GM19035 (cell line): ENCODE measurements at regions not wholly inside any gene's neighbourhood (a gene's known extent, or its start where the extent isn't known, plus 50 kb on each side); places are given as distances from the start of the nearest gene placed in this dataset.
"Not testable (repeated sequence)": the region's sequence is repeated elsewhere in the genome, so short reads cannot be mapped to it uniquely, and the experiment has no call there.

Source experiments
- ATAC-seq: cut with Tn5 transposase; IDR thresholded peaks from one replicate; pipeline ENCODE4 v1.9.1; 2021; ENCODE audit not compliant: unreplicated experiment

DNA sequence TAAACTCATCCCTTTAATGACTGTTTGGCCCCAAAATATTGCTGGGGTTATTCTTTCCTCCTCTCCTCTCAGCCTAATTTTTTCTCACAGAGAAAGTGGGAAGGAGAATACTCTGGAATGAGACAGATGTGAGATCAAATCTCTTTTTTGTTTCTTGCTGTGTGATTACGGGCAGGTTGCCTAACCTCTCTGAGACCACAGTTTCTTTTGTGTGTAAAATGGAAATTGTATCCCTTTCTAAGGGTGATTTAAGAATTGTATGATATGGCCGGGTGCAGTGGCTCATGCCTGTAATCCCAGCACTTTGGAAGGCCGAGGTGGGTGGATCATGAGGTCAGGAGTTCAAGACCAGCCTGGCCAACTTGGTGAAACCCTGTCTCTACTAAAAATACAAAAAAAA lies 111.5 kb upstream of the MRPS22 start:
- ATAC-seq: not testable (repeated sequence)

DNA sequence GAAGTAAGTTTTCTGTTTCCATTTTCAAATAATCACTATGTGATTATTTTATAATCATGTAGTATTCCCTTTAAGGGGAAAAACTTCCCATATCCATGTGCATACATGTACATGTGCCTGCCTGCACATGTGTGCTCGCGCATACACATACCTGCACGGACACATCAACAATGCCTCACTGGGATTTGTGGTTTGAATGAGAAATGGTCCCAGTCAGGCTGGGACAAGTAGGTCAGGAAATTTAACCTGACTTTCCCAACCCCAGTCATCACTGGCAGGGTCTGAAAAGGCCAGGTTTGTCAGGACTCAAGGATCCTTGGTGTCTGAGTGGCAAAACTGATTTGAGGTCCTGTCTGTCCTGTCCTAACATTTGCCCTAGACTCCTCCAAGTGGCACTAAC lies 109.3 kb upstream of the MRPS22 start:
- ATAC-seq: no peak

DNA sequence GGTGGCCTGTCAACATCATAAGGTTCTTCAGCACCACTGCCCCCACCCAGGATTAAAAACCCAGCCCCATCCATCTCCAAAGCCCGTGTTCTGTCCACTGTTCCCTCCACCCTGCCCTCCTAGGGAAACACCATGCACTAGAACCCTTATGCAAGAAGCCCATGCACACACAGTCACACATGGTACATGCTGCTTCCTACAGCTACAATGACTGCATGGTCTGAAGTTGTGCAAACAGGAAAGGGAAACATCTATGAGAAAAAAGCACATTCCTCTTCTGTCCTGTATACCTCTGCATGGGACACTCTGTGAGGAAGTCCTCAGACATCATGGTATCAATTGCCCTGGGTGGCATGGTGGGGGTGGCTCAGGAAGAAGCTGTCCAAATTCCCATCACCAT lies 108.6 kb upstream of the MRPS22 start:
- no peak for ATAC-seq

DNA sequence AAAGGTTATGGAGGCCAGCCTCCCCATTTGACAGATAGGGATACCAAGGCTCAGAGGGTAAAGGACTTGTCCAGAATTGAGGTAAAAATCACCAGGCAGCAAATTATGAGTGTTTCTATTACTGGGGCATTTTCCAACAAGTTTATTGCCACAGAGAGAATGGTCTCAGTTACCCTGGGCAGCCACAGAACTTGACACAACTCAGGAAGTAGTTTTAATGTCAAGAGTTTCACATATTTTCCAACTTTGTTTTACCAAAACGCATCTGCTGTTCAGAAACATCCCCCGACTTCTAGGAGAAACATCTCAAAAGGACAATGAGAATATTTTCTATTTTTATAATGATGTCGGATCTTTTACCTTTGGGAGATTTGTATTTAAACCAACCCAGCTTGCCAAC lies 107.5 kb upstream of the MRPS22 start:
- ATAC-seq: no peak

DNA sequence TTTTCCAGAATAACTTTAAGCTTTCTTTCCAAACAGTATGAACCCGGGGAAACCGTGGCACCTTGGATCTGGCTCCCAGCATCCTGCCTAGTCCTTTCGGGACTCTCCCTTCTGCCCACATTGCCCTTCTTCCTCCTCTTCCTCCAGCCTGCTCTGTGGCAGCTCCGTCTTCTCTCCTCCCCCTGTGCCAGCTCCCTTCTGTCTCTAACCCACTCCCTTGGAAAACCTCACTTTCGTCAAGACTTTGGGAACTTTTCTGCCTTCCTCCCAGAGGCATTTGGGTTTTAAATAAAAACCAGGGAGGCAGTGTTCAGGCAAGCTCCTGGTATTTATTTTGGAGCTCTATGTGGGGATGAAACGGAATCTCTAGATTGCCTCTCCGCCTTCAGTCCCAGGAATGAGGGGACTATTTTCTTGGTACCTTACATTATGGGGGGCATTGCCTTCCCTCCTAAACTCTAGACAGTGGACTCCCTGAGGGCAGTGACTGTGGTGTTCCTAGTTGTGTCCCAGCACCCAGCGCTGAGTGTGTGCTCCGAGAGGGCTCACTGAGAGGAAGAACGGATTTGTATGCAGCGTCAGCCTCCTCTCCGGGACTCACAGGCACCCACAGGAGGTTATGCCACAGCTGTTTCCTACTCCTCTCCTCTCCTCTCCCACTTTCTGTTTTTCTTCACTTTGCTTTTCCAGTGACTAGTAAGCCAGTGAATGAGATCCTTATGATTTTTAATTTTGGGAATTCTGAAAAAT lies 105.4 kb upstream of the MRPS22 start:
- ATAC-seq: no peak

DNA sequence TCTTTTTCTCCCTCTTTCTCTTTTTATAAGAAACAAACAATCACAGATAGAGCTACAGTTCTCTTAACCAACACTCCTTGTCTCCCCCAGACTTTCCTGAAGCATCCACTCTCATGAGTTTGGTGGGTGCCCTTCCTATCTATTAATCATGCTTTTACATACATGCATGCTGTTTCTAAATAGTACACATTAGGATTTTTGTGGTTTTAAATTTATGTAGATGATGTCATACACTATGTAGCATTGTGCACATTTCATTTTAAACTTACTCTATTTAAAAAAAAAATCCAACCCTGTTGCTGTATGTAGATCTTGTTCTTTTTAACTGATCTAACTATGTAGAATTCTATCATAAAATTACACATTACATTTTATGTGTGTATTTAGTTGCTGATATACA lies 104.3 kb upstream of the MRPS22 start:
- ATAC-seq: no peak

DNA sequence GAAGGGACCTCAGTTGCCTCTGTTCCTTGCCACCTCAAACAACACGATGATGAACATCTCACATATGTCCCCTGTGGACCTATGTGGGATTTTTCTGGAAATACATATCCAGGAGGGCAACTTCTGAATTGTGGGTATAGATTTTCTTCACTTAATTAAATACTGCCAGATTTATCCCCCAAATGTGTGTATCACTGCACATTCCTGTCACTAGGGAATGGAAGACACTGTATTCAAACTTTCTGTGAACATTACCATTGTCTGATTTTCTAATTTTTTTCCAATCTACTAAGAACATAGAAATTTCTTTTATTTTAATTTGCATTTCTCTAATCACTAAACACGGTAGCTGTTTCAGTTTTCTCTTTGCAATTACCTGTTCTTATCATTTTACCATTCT lies 102.0 kb upstream of the MRPS22 start:
- no peak for ATAC-seq

DNA sequence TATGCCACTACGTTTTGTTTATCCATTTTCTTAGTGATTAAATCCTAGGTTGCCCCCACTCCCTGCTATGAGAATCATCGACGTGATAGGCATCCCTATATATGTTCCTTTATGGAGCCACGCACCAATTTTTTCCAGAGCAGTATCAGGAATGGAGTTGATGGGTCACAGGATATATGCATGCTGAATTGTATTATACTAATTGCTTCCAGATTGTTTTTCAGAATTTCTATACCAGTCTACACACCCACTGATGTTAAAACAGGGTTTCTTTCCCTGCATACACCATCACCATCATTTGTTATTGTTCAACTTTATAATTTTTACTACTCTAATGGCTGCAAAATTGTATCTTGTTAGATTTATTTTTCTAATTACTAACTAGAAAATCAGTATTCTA lies 100.1 kb upstream of the MRPS22 start:
- no peak for ATAC-seq

DNA sequence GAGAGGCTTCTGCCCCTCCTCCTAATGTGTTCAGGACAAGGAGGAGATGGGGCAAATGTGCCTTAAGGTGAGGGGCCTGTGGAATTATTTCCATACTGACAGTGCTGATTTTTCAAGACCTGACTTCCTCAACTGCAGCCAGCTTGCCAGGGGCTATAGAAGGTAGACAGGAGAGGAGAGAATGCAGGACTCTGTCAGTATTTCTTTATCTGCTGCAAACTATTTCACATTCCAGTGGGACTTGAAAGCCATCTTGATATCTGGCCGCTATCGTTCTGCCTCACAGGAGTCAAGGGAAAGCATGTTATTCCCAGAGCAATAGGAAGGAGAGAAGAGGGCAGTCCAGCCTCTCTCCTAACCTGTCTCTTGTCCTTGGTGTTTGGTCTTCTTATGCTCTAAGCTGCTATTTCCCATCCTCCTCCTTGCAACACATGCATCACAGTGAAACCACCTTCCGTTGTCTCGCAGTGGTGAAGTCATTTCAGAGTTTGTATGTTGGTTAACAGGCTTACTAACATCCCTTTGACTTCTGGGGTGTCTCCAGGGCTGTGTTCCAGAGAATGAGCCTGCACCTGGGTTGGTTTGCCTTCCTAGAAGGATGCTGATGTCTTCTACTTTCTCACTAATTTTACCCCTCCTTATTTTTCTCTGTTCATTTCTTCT lies 95.1 kb upstream of the MRPS22 start:
- no peak for ATAC-seq

DNA sequence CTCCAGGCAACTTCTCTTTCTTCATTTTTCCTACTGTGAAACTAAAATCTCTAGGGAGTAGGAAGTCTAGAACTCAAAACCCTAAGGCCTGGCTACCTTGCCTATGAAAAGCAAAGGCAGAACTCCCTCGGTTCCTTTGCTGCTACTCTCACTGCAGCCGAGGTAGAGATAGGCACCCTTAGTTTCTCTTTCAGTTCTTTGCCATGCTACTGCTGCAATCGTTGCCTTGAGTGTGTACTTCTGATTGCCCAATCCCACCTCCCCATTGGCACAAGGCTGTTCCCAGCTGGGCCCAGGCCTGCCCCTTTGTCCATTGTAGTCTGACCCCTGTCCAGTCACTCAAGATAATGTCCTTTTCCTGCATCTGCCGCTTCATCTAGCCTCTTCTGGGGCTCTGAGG lies 92.3 kb upstream of the MRPS22 start:
- no peak for ATAC-seq

DNA sequence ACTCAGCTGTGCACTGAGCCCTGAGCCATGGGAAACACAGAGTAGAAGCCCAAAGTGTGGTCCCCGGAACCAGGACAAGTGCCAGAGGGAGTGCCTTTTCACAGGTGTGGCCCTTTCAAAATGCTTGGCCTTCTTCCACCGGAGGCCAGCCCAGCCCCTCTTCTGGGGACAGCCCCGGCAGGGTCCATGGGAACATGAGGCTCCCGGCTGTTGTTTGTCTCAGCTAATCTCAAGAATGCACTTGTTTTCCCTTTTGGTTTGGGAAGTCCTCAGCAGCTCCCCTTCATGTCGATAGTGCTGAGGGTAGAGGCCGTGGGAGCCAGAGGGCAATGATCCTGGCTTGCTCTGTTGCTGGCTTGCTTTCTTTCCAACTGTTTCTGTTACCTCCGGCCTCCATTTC lies 91.1 kb upstream of the MRPS22 start:
- no peak for ATAC-seq

DNA sequence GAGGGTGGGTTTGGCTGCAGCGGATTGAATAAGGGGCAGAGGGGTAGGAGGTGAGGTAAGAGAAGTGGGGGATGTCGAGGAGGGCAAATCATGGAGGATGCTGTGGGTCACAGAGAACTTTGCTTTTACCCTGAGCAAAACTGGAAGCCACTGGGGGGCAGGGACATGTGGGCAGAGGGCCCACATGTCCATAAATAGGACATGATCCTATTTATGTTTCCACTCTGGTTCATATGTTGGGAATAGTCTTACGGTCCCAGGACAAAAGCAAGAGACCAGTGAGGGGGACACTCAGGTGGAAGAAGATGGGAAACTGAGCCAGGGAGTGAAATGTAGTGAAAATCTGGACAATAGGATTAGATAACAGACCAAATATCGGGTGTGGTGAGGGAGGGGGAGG lies 85.5 kb upstream of the MRPS22 start:
- no peak for ATAC-seq

DNA sequence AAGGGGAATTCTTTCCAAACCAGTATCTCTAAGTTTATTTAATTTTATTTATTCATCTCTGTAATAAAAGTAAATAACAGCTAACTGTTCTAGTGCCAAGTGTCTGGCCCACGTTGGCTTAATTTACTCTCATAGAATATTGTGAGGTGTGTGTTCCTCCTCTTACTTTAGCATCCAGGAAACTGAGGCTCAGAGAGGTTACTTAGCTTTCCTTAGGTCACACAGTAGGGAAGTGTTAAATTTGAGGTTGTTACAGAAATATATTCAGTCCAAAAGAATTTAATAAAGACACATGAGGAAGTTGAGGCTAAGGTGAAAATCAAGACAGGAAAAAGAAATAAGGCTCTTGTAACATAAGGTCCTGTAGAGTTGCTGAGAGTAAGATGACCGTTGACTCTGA lies 84.4 kb upstream of the MRPS22 start:
- ATAC-seq: no peak

DNA sequence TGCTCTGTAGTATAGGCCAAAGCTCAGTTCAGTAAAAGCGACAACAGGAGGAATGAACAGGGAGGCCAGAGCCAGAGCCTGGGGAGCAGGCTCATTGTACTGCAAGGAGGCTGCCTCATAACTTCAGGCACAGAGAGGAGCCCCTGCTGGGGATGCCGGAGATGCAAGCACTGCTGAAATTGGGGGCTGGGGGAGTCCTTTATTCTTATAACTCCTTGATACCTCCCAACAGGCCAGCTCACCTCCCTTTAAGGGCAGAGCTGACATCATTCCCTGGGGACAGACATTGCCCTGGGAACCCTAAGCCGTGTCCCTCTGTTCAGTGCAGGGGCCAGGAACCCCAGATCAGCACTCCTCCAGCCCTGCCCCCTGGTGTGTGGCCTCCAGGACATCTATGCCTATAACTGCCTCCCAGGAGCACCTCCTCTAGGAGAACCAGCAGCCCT lies 83.8 kb upstream of the MRPS22 start:
- ATAC-seq: no peak

DNA sequence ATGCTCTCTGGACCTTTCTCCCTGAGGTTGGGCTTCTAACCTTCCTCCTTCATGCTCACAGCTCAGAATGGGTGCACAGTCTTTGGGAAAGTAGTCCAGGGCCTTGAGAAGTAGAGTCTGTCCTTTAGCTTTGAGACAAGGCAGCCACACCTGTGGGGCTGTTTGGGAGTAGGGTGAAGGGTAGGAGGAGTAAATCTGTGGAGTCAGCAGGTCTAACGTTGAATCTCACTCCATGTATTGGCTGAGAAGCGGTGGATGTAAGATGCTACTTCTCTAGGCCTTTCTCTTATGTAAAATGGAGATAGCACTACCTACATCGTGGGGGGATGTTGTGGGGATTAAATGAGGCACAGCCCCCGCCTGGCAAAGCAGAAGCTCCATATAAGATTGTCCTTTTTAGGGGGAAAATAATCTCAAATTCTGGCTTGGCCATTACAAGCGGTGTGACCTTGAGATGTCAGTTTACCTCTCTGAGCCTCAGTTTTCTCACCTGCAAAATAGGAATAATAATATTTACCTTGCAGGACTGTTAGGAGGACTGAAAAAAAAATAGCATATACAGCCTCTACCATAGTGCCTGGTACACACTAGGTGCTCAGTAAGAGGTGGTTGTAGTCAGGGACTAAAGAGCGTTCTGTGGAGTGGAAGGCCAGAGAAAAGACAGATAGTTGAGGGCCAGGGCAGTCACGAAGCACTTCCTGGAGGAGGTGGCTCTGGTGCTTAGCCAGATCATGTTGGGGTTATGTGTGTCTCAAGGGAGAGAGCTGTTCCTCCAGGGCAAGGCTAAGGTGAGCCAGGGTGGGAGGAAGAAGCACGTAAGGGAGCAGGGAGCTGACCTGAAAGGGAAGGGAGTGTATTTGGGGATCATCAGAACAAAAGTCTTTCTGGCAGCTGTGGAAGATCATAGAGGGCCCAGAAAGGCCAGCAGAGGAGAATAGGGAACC lies 82.8 kb upstream of the MRPS22 start:
- ATAC-seq: no peak

DNA sequence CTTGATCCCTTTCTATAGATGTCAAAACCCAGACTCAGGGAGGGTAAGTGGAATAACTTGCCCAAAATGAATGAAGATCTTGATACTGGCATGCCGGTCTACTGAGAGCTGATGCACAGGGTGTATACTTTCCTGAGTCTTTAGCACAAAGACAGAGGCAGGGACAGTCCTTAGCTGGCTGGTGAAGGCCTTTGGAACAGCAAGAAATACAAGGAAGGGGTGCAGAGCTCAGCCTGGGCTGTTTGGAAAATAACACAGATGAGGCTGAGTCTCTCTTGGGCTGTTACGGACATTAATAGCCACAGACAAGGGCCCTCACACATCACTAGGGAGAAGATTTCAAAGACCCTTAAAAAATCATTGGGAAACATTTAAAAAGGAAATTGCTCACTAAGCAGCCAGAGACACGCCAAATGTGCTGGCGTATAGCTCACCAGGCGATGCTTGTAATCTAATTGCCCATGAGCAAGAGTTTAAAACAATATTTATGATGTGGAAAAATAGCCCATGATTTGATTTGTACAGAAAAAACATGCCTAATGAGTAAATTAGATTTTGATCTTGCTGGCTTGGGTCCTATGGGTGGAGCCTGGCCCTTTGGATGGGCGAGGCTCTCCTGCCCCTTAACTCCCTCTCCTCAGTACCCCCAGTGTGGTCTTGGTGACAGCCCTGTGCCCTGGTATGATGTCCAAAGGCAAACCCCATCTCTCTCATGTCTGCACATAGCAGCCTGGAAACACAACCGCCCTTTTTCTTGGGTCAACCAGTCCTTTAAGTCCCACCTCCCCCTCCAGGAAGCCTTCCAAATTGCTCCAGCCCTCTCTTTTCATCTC lies 81.8 kb upstream of the MRPS22 start:
- no peak for ATAC-seq

DNA sequence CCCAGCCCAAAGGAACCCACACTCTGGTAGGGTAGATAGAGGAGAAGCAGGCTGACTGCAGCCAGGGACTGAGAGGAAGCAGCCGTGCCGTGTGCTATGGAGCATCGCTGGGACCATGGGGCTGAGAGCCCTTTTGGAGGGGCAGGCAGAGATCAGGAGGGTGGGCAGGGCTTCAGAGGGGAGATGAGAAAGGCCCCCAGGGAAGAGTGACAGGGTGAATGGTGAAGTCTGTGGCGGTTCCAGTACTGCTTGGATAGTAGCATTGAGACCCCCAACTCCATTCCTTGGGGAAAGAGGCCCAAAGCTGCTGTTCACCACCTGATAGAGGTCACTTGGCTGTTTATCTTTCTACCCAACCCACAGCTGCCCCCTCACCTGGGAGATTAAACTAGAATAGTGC lies 80.0 kb upstream of the MRPS22 start:
- no peak for ATAC-seq

DNA sequence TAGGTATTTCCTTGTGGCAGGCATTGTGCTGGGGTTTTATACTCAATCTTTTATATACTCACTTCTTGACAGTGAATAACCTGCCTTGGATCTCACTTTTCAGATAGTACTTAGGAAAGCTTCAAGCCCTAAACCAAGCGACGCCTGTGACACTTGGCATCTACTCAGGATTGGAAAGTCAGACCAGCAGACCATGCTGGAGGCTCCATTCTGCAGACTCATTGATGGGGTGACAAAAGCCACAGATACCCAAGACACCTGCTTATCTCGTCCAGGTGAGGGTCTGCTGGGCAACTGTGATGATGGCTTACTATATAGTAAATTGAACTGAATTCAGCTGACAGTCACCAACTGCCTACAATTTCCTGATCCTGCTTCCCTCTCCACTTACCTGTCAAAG lies 79.4 kb upstream of the MRPS22 start:
- ATAC-seq: no peak

DNA sequence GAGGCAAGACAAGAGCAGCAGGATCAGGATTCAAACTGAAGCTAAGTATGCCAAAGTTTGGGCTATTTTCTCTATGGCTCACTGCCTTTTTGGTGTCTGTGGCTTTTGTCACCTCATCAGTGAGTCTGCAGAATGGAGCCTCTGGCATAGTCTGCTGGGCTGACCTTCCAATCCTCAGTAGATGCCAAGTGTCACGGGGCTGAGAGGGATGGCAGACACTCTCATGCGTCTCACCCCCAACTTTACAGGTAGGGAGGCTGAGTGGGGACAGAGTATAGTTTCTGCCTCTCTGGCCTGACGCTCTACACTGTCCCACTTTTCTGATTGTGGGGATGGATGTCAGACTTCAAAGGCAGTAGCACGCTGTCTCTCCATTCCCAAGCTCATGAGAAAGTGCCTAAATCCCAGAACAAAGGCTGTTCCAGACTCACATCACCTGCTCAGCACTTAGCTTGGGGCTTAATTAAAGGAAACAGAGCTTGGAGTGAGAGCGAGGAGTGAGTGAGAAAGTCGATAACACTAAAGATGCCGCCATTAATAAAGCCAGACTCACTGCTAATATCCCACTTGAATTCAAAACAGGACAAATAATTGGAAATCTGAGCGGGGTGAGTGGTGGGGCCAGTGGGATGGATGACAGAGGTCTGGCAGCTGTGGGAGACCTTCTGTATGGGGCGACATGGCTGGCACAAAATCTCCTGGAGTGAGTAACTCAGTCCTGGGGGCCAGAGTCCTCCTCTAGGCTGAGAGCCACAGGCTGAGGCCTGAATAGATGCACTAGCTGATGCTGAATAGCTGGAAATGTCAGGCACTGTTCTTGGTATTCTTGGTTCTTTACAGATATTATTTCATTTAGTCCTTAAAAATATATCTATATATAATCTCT lies 78.4 kb upstream of the MRPS22 start:
- no peak for ATAC-seq
